ENCODE measurements at regions not wholly inside any gene's neighbourhood (a gene's known extent, or its start where the extent isn't known, plus 50 kb on each side); places are given as distances from the start of the nearest gene placed in this dataset.

DNA sequence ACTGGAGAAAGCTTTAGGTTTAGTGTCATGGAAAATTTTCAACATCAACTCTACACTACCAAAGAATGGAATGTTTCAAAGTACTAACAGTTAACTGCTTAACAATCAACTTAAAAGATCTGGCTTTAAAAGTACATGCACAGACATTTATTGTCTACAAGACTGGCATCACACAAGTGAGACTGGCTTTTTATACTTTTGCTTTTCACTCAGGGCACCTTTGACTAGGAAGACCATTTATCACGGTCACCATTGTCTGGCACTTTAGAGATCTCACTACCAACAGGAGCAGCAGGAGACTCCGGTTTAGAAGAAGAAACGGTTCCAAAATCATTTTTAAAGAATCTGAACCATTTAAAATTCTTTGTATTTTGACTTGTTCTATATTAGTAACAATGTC lies 812.3 kb downstream of the ADGRL2 start:
- no peaks in the 10 kb centered on the region for H3K36me3 ChIP-seq (ENCODE audit: low read depth)
- H3K4me3 ChIP-seq (ENCODE audit: severe bottlenecking): no peak overlapping the region
- ATAC-seq (ENCODE audit: low read depth) (no peak), DNase-seq (ENCODE audit: low spot score) (no peak)
- no peak overlapping the region for H3K27ac ChIP-seq (ENCODE audit: poor library complexity, severe bottlenecking)
- H3K4me1 ChIP-seq (ENCODE audit: insufficient read depth, poor library complexity, severe bottlenecking): no peaks in the 10 kb centered on the region
- H3K9me3 ChIP-seq (ENCODE audit: severe bottlenecking): no peaks in the 10 kb centered on the region
- TF ChIP-seq, protein P1, sequence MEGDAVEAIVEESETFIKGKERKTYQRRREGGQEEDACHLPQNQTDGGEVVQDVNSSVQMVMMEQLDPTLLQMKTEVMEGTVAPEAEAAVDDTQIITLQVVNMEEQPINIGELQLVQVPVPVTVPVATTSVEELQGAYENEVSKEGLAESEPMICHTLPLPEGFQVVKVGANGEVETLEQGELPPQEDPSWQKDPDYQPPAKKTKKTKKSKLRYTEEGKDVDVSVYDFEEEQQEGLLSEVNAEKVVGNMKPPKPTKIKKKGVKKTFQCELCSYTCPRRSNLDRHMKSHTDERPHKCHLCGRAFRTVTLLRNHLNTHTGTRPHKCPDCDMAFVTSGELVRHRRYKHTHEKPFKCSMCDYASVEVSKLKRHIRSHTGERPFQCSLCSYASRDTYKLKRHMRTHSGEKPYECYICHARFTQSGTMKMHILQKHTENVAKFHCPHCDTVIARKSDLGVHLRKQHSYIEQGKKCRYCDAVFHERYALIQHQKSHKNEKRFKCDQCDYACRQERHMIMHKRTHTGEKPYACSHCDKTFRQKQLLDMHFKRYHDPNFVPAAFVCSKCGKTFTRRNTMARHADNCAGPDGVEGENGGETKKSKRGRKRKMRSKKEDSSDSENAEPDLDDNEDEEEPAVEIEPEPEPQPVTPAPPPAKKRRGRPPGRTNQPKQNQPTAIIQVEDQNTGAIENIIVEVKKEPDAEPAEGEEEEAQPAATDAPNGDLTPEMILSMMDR (IDR thresholded peaks at IDR 0.05; ENCODE audit: poor library complexity, severe bottlenecking): no peak
- H3K27me3 ChIP-seq (ENCODE audit: insufficient read depth, poor library complexity, severe bottlenecking): no peaks in the 10 kb centered on the region

DNA sequence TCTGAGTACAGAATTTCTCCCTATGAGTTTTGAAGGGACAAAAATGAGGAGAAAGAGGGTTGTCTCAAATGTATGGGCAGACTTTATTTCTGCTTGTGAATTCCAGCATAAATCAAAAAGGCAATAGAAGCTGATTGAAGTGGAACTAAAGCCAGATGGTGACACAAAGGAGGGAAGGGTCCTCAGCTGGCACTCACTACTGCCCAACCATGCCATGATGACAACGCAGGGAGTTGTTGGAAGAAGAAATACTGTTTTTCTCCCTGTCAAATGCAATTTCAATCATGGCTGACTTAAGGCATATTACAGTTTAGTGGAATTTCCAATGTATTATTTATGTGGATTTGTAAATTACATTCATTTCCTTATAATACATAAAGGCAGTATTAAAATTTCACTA lies 805.8 kb downstream of the ADGRL2 start:
- Histone ChIP-seq H3K27me3 (ENCODE audit: insufficient read depth, poor library complexity, severe bottlenecking) (no peaks in the 10 kb centered on the region), H3K27ac (ENCODE audit: poor library complexity, severe bottlenecking) (no peak overlapping the region), H3K9me3 (ENCODE audit: severe bottlenecking) (no peaks in the 10 kb centered on the region), H3K36me3 (ENCODE audit: low read depth) (no peaks in the 10 kb centered on the region), H3K4me3 (ENCODE audit: severe bottlenecking) (no peak overlapping the region), H3K4me1 (ENCODE audit: insufficient read depth, poor library complexity, severe bottlenecking) (no peaks in the 10 kb centered on the region)
- no peak for ATAC-seq (ENCODE audit: low read depth)
- TF ChIP-seq, protein P1 (IDR thresholded peaks at IDR 0.05; ENCODE audit: poor library complexity, severe bottlenecking): no peak
- no peak for DNase-seq (ENCODE audit: low spot score)

DNA sequence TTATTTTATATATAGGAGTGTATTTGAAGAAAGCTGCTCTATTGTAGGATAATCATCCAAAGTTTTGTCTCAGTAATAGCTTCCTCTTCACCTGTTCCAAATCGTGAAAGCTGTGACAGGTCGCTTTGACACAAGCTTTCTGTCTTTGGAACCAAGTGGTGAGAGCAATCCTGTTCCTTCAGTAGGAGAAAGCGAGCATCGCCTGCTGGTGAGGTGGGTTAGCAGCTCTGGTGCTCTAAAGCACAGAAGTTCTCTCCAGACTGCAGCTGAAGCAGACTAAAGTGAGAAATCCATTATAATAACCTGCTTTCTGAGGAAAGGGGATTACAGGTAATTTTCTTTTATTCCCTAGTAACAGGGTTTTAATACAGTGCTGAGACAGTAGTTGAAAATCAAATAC lies 803.8 kb downstream of the ADGRL2 start:
- Histone ChIP-seq H3K36me3 (ENCODE audit: low read depth) (no peaks in the 10 kb centered on the region), H3K4me3 (ENCODE audit: severe bottlenecking) (no peak overlapping the region), H3K9me3 (ENCODE audit: severe bottlenecking) (no peaks in the 10 kb centered on the region), H3K27ac (ENCODE audit: poor library complexity, severe bottlenecking) (no peak overlapping the region), H3K27me3 (ENCODE audit: insufficient read depth, poor library complexity, severe bottlenecking) (no peaks in the 10 kb centered on the region), H3K4me1 (ENCODE audit: insufficient read depth, poor library complexity, severe bottlenecking) (no peaks in the 10 kb centered on the region)
- DNase-seq (ENCODE audit: low spot score) (no peak), ATAC-seq (ENCODE audit: low read depth) (no peak)
- TF ChIP-seq, protein P1 (IDR thresholded peaks at IDR 0.05; ENCODE audit: poor library complexity, severe bottlenecking): no peak

DNA sequence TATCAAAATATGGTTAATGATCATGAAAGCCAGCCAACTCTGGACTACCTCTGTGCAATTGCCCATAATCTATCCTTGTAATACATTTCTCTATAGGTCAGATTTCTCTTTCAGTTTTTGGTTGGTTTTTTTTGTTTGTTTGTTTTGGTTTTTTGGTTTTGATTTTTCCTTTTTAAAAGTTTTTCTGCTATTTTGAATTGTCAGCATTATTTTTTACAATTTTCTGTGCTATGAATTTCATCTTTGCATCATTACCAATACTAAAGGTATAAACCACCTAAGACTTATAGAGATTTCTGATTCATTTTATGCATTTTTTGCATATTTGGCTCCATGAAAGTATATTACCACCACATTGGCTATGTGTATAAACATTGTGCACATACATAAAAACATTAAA lies 799.6 kb downstream of the ADGRL2 start:
- ATAC-seq (ENCODE audit: low read depth): no peak
- no peaks in the 10 kb centered on the region for H3K9me3 ChIP-seq (ENCODE audit: severe bottlenecking)
- TF ChIP-seq, protein P1 (IDR thresholded peaks at IDR 0.05; ENCODE audit: poor library complexity, severe bottlenecking): no peak

DNA sequence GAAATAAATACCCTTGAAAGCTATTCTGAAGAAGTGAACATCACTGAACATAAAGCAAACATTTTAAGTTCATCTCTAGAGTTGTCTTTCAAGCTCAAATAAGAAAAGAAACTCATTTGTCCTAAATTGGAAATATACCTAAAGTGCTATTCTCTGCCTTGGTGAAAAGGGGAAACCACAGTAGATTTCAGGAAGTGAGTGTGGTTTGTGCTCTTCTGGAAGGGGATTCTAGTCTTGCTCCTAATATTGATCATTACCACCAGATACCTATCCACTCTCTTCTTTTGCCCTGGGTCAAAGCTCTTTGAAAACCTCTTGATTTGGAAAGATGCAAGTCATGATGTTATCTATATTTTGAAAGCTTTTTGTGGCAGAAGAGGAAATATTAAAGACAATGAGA lies 798.1 kb downstream of the ADGRL2 start:
- ATAC-seq (ENCODE audit: low read depth): no peak

More for the DNA sequence above, 799.6 kb downstream of the ADGRL2 start:
- DNase-seq (ENCODE audit: low spot score): no peak
- H3K4me1 ChIP-seq (ENCODE audit: insufficient read depth, poor library complexity, severe bottlenecking): no peaks in the 10 kb centered on the region
- no peaks in the 10 kb centered on the region for H3K27me3 ChIP-seq (ENCODE audit: insufficient read depth, poor library complexity, severe bottlenecking)
- no peak overlapping the region for H3K4me3 ChIP-seq (ENCODE audit: severe bottlenecking)
- no peaks in the 10 kb centered on the region for H3K36me3 ChIP-seq (ENCODE audit: low read depth)
- no peak overlapping the region for H3K27ac ChIP-seq (ENCODE audit: poor library complexity, severe bottlenecking)

More for the DNA sequence above, 798.1 kb downstream of the ADGRL2 start:
- H3K4me3 ChIP-seq (ENCODE audit: severe bottlenecking): no peak overlapping the region
- H3K27me3 ChIP-seq (ENCODE audit: insufficient read depth, poor library complexity, severe bottlenecking): no peaks in the 10 kb centered on the region
- TF ChIP-seq, protein P1 (IDR thresholded peaks at IDR 0.05; ENCODE audit: poor library complexity, severe bottlenecking): no peak
- no peak for DNase-seq (ENCODE audit: low spot score)
- no peak overlapping the region for H3K27ac ChIP-seq (ENCODE audit: poor library complexity, severe bottlenecking)
- H3K4me1 ChIP-seq (ENCODE audit: insufficient read depth, poor library complexity, severe bottlenecking): no peaks in the 10 kb centered on the region
- no peaks in the 10 kb centered on the region for H3K36me3 ChIP-seq (ENCODE audit: low read depth)
- H3K9me3 ChIP-seq (ENCODE audit: severe bottlenecking): no peaks in the 10 kb centered on the region
